GM12865 (cell line): ENCODE measurements at regions not wholly inside any gene's neighbourhood (a gene's known extent, or its start where the extent isn't known, plus 50 kb on each side); places are given as distances from the start of the nearest gene placed in this dataset.

Experiments used
- DNase-seq: peaks from one replicate; pipeline ENCODE4 v3.0.0; 2010; ENCODE audit warnings: low read depth
- H3K4me3 ChIP-seq: 2 replicates; pipeline ENCODE4 v1.5.1; 2011; ENCODE audit warnings: mild to moderate bottlenecking, low read depth, low read length, control low read depth
- TF ChIP-seq, protein P1 (sequence below): IDR thresholded peaks from 2 replicates; pipeline ENCODE4 v1.5.1; 2011; ENCODE audit warnings: low read length, control low read depth, low read depth, inconsistent platforms; ENCODE audit not compliant: insufficient read depth; ENCODE audit errors: missing control alignments

DNA sequence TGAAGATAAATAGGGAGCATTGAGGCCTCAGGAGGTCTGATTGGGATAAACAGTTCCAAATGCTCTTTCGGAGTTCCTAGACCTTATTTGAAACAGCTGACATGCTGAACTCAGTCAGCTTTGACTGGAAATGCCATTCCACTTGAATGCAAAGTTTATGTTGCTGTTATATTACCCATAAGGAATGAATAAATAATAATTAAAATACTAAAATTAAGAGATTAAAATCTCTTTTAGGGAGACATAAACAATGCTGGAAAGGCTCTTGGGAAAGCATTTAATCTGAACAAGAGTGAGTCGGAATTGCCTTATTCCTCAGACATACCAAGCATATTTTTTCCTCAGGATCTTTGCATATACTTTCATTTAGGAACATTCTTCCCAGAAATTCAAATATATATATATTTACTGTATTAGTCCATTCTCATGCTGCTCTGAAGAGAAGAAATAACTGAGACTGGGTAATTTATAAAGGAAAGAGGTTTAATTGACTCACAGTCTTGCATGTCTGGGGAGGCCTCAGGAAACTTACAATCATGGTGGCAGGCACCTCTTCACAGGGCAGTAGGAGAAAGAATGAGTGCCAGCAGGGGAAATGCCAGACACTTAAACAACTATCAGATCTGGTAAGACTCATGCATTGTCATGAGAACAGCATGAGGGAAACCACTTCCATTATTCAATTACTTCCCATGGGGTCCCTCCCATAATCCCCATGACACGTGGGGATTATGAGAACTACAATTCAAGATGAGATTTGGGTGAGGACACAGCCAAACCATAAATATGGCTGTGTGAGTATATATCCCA, 318.2 kb upstream of the PLXNA2 start:
- no peak overlapping the region for H3K4me3 ChIP-seq
- no peak for DNase-seq
- TF ChIP-seq, protein P1, sequence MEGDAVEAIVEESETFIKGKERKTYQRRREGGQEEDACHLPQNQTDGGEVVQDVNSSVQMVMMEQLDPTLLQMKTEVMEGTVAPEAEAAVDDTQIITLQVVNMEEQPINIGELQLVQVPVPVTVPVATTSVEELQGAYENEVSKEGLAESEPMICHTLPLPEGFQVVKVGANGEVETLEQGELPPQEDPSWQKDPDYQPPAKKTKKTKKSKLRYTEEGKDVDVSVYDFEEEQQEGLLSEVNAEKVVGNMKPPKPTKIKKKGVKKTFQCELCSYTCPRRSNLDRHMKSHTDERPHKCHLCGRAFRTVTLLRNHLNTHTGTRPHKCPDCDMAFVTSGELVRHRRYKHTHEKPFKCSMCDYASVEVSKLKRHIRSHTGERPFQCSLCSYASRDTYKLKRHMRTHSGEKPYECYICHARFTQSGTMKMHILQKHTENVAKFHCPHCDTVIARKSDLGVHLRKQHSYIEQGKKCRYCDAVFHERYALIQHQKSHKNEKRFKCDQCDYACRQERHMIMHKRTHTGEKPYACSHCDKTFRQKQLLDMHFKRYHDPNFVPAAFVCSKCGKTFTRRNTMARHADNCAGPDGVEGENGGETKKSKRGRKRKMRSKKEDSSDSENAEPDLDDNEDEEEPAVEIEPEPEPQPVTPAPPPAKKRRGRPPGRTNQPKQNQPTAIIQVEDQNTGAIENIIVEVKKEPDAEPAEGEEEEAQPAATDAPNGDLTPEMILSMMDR: no peak

DNA sequence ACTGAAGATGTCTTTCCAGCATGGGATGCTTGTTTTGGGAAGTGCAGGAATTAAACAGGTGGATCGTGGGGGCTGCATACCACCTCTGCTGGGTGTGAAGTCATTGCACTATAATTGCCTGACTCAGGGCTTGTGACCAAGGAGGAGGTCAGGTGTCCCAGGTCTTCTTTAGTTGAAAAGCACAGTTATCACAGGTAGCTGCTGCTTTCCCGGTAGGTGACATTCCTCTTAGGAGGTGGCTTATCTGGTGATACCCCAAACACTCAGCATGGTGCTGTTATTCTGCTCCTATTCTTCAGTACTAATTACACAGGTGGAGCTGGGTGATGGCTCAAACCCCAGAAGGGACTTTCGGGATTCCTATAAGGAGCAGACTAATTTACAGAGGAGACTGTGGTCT, 320.3 kb upstream of the PLXNA2 start:
- no peak overlapping the region for H3K4me3 ChIP-seq
- TF ChIP-seq, protein P1: no peak

DNA sequence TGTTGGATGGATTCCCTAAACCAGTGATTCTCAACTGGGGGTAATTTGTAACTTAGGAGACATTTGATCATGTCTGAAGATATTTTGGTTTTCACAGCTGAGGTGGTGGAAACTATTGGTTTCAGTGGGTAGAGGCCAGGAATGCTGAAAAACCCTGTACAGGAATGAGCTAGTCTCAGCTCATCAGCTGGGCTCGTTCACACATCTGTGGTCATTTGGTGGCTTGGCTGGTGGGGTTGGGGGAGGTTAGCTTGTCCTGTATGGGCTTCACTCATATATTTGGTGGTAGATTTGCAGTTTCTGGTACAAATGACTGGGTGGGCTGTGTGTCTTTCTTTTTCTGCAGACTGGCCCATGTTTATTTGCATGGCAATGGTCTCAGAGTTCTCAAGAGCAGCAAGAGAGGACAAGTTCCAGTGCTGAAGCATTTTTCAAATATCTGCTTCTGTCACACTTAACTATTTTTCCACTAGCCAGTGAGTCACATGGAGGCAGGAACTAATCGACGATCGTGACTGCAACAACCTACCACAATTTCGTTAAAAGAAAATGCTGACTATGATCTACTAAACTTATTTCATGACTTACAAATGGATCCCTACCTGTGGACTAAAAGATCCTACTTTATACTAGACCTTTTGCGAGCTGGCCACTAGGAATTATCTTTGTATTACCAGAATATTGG, 321.7 kb upstream of the PLXNA2 start:
- peak; percentile 32 for DNase-seq
- no peak overlapping the region for H3K4me3 ChIP-seq
- TF ChIP-seq, protein P1: no peak

More for the DNA sequence above, 320.3 kb upstream of the PLXNA2 start:
- no peak for DNase-seq

DNA sequence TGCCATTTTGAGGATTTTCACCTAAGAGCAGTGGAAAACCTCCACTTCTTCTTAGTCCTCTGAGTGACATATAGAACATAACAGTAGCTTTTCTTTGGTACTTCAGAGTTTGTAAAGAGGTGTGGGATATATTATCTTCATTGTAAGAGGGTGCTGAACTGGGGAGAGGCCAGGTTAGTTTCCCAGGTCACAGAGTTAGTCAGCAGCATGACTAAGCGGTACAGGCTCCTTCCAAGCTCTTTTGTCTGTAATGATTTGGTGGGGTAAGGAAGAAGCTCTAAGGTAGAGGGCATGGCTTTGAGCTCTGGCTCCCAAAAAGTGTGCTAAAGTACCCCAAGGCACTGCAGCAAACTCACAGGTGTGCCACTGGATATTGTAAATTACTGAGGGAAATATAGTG, 325.0 kb upstream of the PLXNA2 start:
- TF ChIP-seq, protein P1: no peak
- no peak for DNase-seq
- H3K4me3 ChIP-seq: no peak overlapping the region

DNA sequence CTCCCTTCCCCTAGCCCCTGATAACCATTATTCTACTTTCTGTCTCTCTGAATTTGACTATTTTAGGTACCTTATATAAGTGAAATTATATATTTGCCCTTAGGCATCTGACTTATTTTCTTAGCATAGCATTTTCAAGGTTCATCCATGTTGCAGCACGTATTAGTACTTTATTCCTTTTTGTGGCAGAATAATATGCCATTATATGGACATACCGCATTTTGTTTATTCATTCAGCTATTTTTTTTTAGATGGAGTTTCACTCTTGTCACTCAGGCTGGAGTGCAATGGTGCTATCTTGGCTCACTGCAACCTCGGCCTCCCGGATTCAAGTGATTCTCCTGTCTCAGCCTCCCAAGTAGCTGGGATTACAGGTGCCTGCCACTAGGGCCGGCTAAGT, 326.2 kb upstream of the PLXNA2 start:
- H3K4me3 ChIP-seq: no peak overlapping the region
- TF ChIP-seq, protein P1: no peak
- no peak for DNase-seq

DNA sequence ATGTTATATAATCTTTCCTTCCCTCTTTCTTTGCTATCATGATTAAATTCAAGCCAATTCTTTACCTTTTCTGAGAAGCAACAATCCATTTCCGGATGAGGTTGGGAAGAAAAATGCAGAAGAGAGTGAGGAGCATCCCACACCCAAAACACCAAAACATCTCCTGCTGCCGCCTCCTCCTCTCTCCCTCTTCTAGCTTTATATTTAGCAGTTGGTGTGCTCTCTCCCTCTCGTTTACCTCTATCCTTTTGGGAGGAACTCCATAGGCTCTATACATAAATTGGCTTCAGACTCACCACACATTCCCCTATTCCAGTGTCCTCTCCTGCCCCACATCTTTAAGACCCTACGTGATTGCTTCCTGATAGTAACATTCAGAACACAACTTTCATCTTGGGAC, 332.2 kb upstream of the PLXNA2 start:
- TF ChIP-seq, protein P1: no peak
- DNase-seq: no peak
- no peak overlapping the region for H3K4me3 ChIP-seq
